Stimulated activated CD8-positive, alpha-beta memory T cell treated with anti-CD3 and anti-CD28 coated beads, Interleukin-4, amount 100 ng/mL, for 48 hours (primary cell): ENCODE measurements at regions not wholly inside any gene's neighbourhood (a gene's known extent, or its start where the extent isn't known, plus 50 kb on each side); places are given as distances from the start of the nearest gene placed in this dataset.
"Not testable (repeated sequence)": the region's sequence is repeated elsewhere in the genome, so short reads cannot be mapped to it uniquely, and the experiment has no call there.

ENCODE experiments used
- DNase-seq: peaks from one replicate; pipeline ENCODE4 v3.0.0-alpha.2; 2020

DNA sequence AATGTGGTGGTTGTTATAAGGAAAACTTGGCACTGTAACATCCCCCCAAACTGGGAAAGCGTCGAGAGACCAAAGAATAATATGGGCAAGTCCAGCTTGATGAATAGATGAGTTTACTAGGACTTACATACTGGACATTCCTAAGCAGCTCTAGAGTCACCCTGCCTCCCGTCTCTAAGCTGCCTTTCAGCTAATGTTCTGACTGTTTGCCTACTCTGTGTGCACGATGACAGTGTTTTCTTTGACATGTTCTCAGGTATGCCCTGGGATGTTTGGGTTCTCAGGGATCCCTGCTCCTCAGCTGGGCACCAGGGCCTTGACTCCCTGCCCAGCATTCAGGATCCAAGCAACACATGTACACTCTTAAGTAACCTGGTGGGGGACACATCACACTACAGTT is 87.5 kb downstream of the MRPL57 start:
- DNase-seq: not testable (repeated sequence)

DNA sequence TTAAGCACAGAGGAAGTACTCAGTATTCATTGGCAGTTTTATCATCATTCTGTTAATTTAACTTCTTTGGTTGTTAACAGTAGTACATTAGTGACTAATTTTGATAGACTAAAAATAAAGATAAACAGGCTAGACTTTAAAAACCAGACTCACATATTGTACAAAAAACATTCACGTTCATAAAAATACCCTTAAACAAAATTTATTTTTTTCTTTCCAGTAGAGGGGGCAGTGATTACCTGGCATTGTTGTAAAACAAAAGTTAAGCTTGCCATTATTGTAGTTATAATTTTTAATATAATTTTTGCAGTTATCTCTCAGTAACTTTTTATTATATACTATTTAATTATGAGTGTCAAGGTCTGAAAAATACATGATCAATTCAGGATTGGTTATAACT is 92.0 kb downstream of the MRPL57 start:
- not testable (repeated sequence) for DNase-seq

DNA sequence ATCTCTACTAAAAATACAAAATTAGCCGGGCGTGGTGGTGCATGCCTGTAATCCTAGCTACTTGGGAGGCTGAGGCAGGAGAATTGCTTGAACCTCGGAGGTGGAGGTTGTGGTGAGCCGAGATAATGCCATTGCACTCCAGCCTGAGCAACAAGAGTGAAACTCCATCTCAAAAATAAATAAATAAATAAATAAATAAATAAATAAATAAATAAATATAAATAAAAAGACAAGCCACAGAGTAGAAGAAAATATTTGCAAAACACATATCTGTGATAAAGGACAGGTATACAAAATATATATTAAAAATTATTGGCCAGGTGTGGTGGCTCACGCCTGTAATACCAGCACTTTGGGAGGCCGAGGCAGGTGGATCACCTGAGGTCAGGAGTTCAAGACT is 96.0 kb downstream of the MRPL57 start:
- not testable (repeated sequence) for DNase-seq

DNA sequence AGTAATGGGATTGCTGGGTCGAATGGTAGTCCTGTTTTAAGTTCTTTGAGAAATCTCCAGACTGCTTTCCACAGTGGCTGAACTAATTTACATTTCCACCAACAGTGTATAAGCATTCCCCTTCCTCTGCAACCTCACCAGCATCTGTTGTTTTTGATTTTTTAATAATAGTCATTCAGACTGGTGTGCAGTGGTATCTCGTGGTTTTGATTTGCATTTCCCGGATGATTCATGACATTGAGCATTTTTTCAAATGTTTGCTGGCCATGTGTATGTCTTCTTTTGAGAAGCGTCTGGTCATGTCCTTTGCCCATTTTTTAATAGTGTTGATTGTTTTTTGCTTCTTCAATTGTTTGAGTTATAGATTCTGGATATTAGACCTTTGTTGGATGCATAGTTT is 98.0 kb downstream of the MRPL57 start:
- DNase-seq: not testable (repeated sequence)

DNA sequence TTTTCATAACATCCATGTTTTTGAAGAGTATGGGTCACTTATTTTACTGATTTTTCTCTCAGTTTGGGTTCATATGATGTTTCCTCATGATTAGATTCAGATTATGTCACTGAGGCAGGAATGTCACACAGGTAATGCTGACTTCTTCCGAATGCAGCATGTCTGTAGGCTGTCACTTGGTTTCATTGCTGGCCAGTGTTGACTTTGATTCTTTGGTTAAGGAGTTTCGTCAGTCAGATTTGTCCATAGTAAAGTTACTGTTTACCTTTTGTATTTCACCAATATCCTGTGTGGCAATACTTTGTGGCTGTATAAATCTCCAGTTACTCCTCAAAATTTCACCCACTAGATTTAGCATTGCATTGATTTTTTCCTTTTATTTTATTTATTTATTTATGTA is 105.6 kb downstream of the MRPL57 start:
- DNase-seq: no peak

DNA sequence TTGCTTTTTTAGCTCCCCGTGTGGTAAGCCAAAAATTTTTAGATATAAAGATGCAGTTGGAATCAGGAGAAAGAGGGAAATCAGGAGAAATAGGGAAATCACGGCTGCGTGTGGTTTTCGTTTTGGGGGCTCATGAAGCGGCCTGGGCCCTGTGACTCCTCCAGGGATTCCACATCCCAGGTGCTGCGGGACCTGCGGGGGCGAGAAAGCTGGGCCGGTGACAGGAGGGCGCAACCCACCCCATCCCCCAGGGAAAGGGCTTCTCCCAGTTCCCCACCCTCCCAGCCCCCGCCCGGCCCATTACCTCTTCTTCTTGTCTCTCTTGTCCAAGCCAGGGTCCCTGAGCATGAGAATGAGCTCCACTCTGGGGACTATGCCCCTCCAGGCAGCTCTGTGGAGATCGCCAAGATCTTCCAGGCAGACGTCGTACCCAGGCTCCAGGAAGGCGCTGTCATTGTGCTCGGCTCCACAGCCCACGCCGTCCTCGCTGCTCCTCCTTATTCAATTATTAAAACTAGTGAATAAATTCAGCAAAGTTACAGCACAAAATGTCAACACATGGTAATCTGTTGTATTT is 111.0 kb downstream of the MRPL57 start:
- no peak for DNase-seq

DNA sequence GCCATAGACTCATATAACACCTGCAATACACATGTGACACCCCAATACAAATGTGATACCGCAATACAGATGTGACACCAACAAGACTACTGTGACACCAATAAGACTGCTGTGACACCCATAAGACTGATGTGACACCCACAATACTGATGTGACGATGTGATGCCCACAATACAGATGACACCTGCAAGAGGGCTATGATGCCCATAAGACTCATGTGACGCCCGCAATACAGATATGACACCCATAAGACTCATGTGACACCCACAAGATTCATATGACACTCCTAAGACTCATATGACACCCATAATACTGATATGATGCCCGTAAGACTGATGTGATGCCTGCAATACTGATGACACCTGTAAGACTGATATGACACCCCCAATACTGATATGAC is 113.0 kb downstream of the MRPL57 start:
- no peak for DNase-seq

DNA sequence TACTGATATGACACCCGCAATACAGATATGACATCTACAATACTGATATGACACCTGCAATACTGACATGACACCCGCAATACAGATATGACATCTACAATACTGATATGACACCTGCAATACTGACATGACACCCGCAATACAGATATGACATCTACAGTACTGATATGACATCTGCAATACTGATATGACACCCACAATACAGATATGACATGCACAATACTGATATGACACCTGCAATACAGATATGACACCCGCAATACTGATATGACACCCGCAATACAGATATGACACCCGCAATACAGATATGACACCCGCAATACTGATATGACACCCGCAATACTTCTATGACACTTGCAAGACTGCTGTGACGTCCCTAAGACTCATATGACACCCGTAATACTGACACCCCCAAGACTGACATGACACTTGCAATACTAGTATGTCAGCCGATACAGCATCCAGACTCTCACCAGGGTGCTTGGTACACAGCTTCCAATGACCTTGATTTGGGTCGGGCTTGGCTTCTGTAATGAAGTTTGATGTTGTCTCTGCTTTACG is 114.1 kb downstream of the MRPL57 start:
- DNase-seq: not testable (repeated sequence)

DNA sequence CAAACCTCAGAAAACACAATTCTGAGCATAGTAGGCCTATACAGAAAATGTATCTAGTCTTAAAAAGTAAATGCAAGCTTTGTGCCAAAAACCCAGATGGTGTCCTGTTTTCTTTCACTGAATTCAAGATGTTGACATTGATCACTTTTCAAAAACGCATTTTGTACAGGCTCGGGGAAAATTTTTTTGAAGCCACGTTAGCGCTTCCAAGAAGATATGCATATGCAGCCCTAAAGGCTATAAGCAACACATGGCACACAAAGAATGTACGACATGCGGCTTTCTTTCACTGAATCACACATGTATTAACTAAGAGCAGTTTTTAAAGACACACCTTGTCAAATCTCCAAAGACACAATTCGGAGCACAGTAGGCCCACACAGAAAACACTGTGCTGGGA is 115.4 kb downstream of the MRPL57 start:
- no peak for DNase-seq

DNA sequence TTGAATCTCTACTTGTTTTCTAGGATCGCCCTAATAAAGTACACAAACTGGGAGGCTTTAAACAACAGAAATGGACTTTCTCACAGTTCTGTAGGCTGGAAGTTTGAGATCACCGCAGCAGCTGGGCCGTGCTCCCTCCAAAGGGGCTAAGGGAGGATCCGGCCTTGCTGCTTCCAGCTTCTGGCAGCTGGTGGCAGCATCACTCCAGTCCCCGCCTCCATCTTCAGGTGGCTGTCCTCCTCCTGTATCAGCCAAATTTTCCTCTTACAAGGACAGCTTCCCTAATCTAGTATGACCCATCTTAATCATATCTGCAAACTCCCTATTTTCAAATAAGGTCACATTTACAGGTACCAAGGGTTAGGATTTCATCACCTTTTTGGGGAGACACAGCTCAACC is 120.5 kb downstream of the MRPL57 start:
- DNase-seq: peak; percentile 63

DNA sequence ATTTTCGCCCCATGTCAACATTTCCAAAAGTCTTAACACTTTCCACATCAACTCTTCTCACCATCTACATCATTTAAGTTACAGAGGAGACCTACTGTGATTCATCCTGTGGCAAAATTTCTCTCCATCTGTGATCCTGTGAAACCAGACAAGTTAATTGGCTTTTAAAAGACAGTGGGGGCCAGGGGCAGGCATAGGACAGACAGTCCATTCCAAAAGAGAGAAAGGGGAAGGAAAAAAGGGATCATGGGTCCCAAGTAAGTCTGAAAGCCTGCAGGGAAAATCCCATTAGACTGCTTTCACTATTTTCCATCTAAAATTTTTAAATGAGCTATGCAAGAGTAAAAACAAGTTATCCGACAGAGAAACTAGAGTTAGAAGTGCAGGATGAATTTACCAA is 121.0 kb downstream of the MRPL57 start:
- DNase-seq: no peak

DNA sequence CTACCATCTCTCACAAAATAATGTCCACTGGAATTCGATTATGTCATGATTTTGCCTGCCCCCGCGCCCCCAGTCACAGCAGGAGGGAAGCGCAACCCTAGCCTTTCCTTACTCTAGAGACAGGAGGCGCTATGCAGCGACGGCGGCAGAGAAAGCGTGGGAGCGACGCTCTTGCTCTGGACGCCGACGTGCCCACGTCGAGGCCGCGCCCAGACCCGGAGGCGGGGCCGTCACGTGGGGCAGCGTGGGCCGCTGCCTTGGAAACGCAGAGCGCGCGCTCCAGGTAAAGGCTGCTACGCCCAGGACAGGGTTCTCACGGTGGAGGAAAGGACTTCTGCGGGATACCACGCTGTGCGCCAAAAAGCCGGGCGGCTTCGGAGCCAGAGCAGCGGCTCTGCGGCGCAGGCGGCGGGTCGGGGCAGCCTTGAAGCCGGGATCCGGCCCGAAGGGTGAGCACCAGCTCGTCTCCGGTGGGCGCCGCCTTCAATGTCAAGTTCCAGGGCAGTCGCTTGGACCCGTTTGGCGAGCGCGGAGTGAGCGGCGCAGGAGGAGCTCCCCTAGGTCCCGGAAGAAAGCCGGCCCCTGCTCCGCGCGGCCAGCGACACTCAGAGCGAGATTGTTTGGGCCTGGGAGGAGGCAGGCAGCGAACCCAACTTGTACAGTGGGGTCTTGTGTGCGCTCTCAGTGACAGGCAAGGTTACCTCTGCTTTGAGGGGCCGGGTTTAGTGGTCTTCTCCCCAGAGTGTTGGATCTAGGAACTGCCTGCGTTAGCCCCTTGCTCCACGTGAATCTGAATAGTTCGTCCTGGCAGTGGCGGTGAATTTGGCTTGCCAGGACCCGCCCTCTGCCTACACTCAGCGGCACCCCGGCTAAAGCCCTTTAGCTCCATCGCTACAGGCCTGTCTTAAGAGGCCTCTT is 121.7 kb downstream of the MRPL57 start:
- peak; percentile 88 for DNase-seq

DNA sequence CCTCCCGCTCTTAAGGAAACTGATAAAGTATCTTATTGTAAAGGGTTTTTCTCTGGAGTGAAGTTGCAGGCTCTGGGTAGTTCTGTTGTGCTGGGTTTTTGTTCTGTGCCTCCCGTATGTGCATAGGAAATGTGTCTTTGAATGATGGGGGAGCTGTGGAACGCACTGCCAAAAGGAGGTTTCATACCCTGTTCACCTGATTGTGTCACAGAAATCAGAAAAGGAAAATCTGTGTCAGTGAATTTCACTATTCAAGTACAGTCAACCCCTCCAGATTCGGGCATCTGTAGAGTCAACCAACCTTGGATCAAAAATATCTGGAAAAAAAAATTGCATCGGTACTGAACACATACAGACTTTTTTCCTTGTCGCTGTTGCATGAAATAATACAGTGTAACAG is 127.8 kb downstream of the MRPL57 start:
- DNase-seq: no peak

DNA sequence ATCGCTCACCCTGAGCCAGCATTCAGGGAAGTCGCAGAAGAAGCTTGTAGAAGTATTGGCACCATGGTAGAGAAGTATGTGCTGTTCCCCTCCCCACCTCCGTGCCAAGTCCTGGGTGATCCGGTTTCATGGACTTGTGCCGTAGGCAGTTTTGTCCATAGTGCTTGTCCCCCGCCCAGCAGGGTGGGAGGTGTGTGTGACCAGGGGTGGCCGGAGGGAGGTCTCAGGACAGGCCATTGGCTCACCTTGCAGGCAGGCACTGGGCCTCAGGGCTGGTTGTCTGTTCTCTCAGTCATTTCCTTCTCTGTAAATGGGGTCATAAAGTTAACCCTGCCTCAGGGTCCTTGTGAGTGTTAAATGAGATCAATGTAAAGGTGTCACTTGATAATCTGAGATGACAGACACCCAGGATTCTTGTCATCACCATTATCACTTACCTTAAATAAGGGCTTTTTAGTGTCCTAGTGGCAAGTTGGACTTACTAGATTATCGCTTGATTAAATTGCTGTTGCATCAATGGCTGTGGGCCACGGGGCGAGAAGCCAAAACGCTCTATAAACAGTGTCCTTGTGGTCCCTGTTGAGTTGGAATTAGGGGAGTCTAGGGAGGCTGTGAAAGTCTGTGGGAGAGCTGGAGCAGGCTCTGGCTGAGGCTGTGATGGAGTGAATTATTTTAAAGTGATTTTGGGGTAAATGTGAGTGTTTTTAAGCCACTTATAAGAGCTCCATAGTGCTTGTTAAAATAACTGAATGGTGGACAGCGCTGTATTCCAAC is 130.0 kb downstream of the MRPL57 start:
- not testable (repeated sequence) for DNase-seq

DNA sequence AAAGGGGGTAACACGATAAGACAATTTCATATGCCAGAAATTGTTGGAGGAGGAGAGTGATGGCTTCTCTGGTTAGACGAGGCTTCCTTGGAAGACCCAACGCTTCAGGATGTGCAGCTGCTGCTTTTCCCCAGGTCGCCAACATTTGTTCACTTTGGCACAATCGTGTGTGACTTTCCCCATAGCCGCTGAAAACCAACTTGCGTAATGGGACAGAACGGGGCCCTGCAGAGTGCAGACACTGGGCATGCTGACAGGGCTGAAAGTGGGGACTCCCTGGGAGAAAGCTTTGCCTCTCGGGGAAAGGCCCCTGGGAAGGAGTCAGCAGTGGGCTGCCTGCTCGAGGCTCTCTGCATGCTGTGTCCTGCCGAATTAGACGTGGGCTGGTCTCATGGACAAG is 130.7 kb downstream of the MRPL57 start:
- not testable (repeated sequence) for DNase-seq

DNA sequence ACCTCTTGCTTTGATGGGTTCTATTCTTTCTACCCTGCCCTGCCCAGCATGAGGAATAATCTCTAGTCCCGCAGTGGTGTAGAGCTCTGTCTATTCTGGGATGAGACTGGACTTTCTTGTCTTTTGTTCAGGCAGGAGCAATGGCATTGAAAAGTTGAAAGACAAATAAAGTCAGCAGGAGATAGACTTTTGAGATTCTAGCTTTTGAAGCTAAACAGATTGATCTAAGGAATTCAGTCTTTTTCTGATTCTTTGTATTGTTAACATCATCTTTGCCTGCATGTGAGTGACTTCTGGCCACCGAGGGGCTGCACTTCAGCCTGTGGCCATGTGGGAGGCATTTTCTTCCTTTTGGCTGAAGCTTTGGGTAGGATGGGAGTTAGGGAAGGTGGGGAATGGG is 132.4 kb downstream of the MRPL57 start:
- no peak for DNase-seq

DNA sequence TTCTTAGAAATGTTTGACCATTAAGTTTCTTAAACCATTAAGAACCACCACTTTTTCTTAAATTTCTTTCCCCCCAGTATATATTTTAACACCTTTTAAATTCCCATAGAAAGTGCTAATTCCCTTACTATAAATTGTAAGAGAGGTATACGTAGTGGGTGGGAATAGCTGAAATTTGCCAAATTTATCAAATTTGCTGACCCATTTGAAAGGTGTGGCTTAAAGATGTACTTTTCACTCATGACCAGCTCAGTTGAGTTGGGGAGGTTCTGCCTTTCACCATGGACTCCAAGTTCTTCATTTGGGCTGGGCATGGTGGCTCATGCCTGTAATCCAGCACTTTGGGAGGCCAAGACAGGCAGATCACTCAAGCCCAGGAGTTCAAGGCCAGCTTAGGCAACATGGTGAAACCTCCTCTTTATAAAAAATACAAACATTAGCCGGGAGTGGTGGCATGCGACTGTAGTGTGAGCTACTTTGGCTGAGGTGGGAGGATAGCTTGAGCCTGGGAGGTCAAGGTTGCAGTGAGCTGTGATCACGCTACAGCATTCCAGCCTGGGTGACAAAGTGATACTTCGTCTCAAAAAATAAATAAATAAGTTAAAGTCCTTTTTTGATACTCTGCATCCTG is 133.2 kb downstream of the MRPL57 start:
- DNase-seq: no peak

DNA sequence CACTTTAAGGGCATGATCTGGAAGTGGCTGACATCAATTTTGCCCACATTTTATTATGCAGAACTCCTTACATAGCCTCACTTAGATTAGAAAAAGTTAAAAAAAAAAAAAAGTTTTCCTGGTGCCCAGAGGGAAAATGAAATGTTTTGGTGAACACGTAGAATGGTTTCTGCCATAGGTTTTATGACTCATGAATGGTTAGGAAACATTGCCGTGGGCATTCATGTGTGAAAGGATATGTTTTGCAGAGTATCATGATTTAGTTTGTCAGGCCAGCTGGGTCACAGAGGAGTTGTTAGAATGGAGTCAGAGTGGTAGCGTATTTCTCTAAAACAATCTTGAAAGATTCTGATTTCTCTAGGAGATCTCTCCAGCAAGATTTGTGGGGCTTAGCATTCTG is 133.8 kb downstream of the MRPL57 start:
- no peak for DNase-seq

DNA sequence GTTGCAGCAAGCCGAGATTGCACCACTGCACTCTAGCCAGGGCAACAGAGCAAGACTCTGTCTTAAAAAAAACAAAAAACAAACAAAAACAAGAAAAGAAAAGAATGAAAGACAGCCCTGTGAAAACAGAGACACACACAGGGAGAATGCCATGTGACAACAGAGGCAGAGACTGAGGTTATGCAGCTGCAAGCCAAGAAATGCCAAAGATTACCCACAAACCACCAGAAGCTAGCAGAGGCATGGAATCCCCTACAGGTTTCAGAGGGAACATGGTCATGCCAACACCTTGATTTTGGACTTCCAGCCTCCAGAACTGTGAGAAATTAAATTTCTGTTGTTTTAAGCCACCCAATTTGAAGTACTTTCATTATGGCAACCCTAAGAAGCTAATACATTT is 138.5 kb downstream of the MRPL57 start:
- DNase-seq: not testable (repeated sequence)

DNA sequence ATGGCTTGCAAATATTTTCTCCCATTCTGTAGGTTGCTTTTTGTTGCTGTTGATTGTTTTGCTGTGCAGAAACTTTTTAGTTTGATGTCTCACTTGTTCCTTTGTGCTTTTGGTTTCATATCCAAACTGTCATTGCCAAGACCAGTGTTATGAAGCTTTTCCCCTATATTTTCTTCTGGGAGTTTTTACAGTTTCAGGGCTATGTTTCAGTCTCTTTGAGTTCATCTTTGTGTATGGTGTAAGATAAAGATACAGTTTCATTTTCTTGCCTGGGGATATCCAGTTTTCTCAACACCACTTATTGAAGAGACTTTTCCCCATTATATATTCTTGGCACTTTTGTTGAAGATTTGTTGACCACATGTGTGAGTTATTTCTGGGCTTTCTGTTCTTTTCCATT is 139.9 kb downstream of the MRPL57 start:
- no peak for DNase-seq

DNA sequence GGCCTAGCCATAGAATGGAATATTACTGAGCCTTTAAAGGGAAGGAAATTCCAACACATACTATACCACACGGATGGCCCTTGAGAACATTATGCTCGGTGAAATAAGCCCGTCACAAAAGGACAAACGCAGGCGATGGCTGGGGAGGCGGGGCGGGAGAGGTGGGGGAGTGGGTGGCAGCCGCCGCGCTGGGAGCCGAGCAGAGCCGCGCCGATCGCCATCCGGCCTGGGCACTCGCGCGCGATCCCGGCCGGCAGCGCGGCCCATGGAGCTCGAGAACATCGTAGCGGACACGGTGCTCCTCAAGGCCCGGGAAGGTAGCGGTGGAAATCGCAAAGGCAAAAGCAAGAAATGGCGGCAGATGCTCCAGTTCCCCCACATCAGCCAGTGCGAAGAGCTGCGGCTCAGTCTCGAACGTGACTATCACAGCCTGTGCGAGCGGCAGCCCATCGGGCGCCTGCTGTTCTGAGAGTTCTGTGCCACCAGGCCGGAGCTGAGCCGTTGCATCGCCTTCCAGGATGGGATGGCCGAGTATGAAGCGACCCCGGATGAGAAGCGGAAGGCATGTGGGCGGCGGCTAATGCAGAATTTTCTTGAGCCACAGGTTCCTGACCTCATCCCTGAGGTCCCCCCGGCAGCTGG is 140.1 kb downstream of the ZDHHC20 start:
- DNase-seq: no peak

DNA sequence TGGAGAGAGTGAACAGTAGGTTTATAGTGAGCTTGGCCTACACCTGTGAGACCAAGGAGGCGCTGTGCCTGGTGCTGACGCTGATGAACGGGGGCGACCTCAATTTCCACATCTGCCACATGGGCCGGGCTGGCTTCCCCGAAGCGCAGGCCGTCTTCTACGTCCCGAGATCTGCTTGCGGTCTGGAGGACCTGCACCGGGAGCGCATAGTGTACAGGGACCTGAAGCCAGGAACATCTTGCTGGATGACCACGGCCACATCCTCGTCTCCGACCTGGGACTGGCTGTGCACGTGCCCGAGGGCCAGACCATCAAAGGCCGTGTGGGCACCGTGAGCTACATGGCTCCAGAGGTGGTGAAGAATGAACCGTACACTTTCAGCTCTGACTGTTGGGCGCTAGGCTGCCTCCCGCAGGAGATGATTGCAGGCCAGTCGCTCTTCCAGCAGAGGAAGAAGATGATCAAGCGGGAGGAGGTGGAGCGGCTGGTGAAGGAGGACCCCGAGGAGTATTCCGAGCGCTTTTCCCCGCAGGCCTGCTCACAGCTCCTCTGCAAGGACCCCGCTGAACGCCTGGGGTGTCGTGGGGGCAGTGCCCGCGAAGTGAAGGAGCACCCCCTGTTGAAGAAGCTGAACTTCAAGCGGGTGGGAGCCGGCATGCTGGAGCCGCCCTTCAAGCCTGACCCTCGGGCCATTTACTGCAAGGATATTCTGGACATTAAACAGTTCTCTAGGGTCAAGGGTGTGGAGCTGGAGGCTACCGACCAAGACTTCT is 139.0 kb downstream of the ZDHHC20 start:
- DNase-seq: no peak
